OCI-LY7 (cell line): ENCODE measurements at regions not wholly inside any gene's neighbourhood (a gene's known extent, or its start where the extent isn't known, plus 50 kb on each side); places are given as distances from the start of the nearest gene placed in this dataset.
A peak's percentile ranks its signal among the peaks of the same experiment; 100 is the strongest.

Source experiments
- BruUV-seq: library from RNA; stranded (reverse); fragments of 400-500 nt; replicated peaks from 2 replicates; lab custom pipeline; 2021; lab: Mats Ljungman, UMichigan
- CTCF ChIA-PET: fragments of 300-600 bp; sonication (Branson Sonifier 250); formaldehyde crosslinking; loops from one replicate; lab custom pipeline; 2022; ENCODE audit warnings: antibody characterized with exemption; ENCODE audit not compliant: unreplicated experiment; lab: Charles Lee
- POLR2A ChIA-PET: fragments of 300-600 bp; sonication (Branson Sonifier 250); formaldehyde crosslinking; loops from one replicate; lab custom pipeline; 2022; ENCODE audit warnings: antibody characterized with exemption; lab: Charles Lee
- DNase-seq: peaks from one replicate; pipeline ENCODE4 v3.0.0-alpha.2; 2015; ENCODE audit warnings: low spot score
- H2AFZ ChIP-seq: fragments of 200-600 bp; sonication (generic), shearing (Covaris generic); 2 replicates; pipeline ENCODE4 v1.6.1; 2014; ENCODE audit warnings: mild to moderate bottlenecking, antibody characterized with exemption, low read length, moderate library complexity
- H3K27ac ChIP-seq: fragments of 200-600 bp; sonication (generic); 2 replicates; pipeline ENCODE4 v1.5.1; 2014; ENCODE audit warnings: mixed run types, low read depth, mild to moderate bottlenecking, moderate library complexity, low read length, inconsistent platforms; ENCODE audit not compliant: poor library complexity, severe bottlenecking
- H3K36me3 ChIP-seq: fragments of 200-600 bp; sonication (generic); 2 replicates; pipeline ENCODE4 v1.6.1; 2014; ENCODE audit warnings: mild to moderate bottlenecking, antibody characterized with exemption, low read length, moderate library complexity, mixed read lengths; ENCODE audit not compliant: insufficient read depth
- H3K4me1 ChIP-seq: fragments of 200-600 bp; sonication (generic); 2 replicates; pipeline ENCODE4 v1.5.1; 2014; ENCODE audit warnings: mild to moderate bottlenecking, low read length; ENCODE audit not compliant: insufficient read depth, poor library complexity, severe bottlenecking
- H3K4me2 ChIP-seq: fragments of 200-600 bp; sonication (generic); 2 replicates; pipeline ENCODE4 v1.6.1; 2014; ENCODE audit warnings: mild to moderate bottlenecking, low read length
- H3K4me3 ChIP-seq: fragments of 200-600 bp; sonication (generic); 2 replicates; pipeline ENCODE4 v1.5.1; 2014; ENCODE audit warnings: mild to moderate bottlenecking, low read depth, low read length; ENCODE audit not compliant: poor library complexity, severe bottlenecking
- H3K79me2 ChIP-seq: fragments of 200-600 bp; sonication (generic); 2 replicates; pipeline ENCODE4 v1.6.1; 2016; ENCODE audit warnings: low read depth, mild to moderate bottlenecking, low read length, moderate library complexity, mixed read lengths; ENCODE audit not compliant: insufficient read depth
- H3K9me2 ChIP-seq: fragments of 200-600 bp; sonication (generic); 2 replicates; pipeline ENCODE4 v1.6.1; 2016; ENCODE audit warnings: mild to moderate bottlenecking, low read length, mixed read lengths; ENCODE audit not compliant: insufficient read depth
- H3K9me3 ChIP-seq: fragments of 200-600 bp; sonication (generic); 2 replicates; pipeline ENCODE4 v1.6.1; 2014; ENCODE audit warnings: mild to moderate bottlenecking, mixed run types, low read length, mixed read lengths
- H4K20me1 ChIP-seq: fragments of 200-600 bp; sonication (generic); 2 replicates; pipeline ENCODE4 v1.6.1; 2014; ENCODE audit warnings: mild to moderate bottlenecking, antibody characterized with exemption, low read length, moderate library complexity, mixed read lengths; ENCODE audit not compliant: insufficient read depth
- EZH2phosphoT487 ChIP-seq: fragments of 200-600 bp; sonication (generic); IDR thresholded peaks from 2 replicates; pipeline ENCODE4 v1.6.1; 2018; ENCODE audit warnings: low read depth, borderline replicate concordance, mild to moderate bottlenecking, mixed run types, antibody characterized with exemption, low read length, moderate library complexity, mixed read lengths
- intact Hi-C: fragments of 100-400 bp; cut with micrococcal nuclease; formaldehyde crosslinking; loops from one replicate; pipeline ENCODE4 v1.10.0; 2022; ENCODE audit not compliant: unreplicated experiment
- TF ChIP-seq, protein P1 (sequence below): fragments of 200-600 bp; sonication (generic); conservative IDR thresholded peaks from 2 replicates; pipeline ENCODE4 v1.5.1; 2014; ENCODE audit warnings: mild to moderate bottlenecking, antibody characterized with exemption, low read length, moderate library complexity, mixed read lengths

DNA sequence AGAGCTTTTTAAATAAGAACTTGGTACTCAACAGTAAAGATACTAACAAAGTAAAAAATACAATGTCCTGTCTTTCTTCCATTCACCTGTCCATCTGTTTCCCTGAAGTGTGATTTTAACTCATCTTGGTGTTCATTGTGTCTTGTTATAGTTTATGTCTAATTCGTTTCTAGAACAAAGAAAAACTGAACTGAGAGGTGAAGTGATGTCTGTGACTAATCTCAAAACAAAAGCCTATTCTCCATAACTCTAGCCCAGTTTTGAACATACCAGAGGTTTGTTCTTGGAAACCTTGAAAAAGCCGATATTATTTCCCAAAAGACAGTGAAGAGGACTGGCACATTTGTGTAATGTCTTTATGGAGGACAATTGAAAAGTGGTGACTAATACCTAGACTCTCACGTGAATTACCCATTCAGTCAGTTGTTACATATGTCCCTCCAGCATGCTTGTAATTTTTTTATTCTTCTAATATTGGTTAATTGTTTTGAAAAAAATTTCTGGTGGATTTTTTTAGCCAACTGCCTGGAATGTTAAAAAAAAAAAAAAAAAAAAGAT is 725.8 kb downstream of the SATB2 start:
- no peak for DNase-seq
- BruUV-seq = no TSS peak
- POLR2A ChIA-PET = no interaction called here
- Histone ChIP-seq H3K36me3 (no peaks in the 10 kb centered on the region), H3K4me2 (no peak overlapping the region), H3K4me3 (no peak overlapping the region), H2AFZ (peak overlapping the region; percentile 55; the same call in 1 of the 2 replicates), H3K79me2 (no peaks in the 10 kb centered on the region), H3K4me1 (no peaks in the 10 kb centered on the region), H3K9me3 (no peaks in the 10 kb centered on the region), H3K9me2 (no peaks in the 10 kb centered on the region), H4K20me1 (no peaks in the 10 kb centered on the region), H3K27ac (no peak overlapping the region)
- CTCF ChIA-PET = no interaction called here
- intact Hi-C loops = no loop called here
- TF ChIP-seq EZH2phosphoT487 = no peak
- TF ChIP-seq, protein P1, sequence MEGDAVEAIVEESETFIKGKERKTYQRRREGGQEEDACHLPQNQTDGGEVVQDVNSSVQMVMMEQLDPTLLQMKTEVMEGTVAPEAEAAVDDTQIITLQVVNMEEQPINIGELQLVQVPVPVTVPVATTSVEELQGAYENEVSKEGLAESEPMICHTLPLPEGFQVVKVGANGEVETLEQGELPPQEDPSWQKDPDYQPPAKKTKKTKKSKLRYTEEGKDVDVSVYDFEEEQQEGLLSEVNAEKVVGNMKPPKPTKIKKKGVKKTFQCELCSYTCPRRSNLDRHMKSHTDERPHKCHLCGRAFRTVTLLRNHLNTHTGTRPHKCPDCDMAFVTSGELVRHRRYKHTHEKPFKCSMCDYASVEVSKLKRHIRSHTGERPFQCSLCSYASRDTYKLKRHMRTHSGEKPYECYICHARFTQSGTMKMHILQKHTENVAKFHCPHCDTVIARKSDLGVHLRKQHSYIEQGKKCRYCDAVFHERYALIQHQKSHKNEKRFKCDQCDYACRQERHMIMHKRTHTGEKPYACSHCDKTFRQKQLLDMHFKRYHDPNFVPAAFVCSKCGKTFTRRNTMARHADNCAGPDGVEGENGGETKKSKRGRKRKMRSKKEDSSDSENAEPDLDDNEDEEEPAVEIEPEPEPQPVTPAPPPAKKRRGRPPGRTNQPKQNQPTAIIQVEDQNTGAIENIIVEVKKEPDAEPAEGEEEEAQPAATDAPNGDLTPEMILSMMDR = no peak

DNA sequence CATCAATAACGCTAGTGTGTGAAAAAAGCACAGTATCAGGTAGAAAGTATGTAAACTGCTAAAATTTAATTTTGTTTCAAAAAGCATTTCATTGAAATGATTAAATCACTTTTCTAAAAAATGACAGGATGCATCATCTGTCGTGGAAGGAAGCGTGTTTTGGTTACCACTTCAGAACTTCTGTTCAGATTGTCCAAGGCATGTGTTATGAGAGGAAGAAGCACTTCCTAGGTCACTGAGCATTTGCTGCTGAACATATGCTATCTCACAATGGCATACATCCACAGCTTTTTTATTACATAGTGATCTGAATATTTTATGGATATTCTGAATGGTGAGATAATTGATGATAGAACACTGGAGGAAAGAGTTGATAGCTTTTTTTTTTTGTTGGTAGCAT is 737.5 kb downstream of the SATB2 start:
- H3K9me2 ChIP-seq = no peaks in the 10 kb centered on the region
- ChIA-PET CTCF (no interaction called here), POLR2A (interaction anchor here (0.6 to 1.0 kb wide), 2 partner anchors 19 to 755 kb away, joined by 3 read pairs; no protein-coding TSS in a partner anchor)
- TF ChIP-seq EZH2phosphoT487 = no peak
- TF ChIP-seq, protein P1 = no peak
- DNase-seq = no peak
- no TSS peak for BruUV-seq
- H3K79me2 ChIP-seq = no peaks in the 10 kb centered on the region
- H3K27ac ChIP-seq = no peak overlapping the region
- no peaks in the 10 kb centered on the region for H3K9me3 ChIP-seq
- H4K20me1 ChIP-seq = no peaks in the 10 kb centered on the region
- H3K4me3 ChIP-seq = no peak overlapping the region
- H3K4me1 ChIP-seq = peaks cover 15% of the 10 kb centered on the region
- intact Hi-C loops = no loop called here
- H2AFZ ChIP-seq = no peak overlapping the region
- no peak overlapping the region for H3K4me2 ChIP-seq
- no peaks in the 10 kb centered on the region for H3K36me3 ChIP-seq

DNA sequence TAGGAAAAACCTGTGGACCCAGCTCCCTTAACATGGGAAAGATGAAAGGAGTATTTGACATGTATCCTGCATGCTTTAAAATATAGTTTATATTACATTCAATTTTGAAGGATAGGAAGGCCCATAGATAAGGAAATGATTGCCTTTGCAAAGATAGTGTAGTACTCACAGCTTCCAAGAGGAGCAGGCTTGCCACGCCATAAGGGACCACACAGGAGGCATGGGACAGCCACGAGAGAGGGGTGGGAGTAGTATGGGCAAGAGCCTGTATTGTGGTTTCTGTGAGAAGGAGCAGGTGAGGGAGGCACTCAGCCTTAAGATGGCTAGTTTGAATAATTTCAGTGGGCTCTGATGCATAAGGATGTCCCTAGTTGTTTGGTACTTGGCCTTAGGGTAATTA is 740.3 kb downstream of the SATB2 start:
- H3K36me3 ChIP-seq = no peaks in the 10 kb centered on the region
- peak; percentile 28 for DNase-seq
- H3K4me3 ChIP-seq = no peak overlapping the region
- TF ChIP-seq, protein P1 = peak; percentile 52; the same call in 1 of the 2 replicates
- TF ChIP-seq EZH2phosphoT487 = no peak
- no peaks in the 10 kb centered on the region for H3K79me2 ChIP-seq
- H3K4me2 ChIP-seq = no peak overlapping the region
- POLR2A ChIA-PET = interaction anchor here (0.6 kb wide), 1 partner anchor 338 kb away, joined by 3 read pairs; no protein-coding TSS in a partner anchor
- H4K20me1 ChIP-seq = no peaks in the 10 kb centered on the region
- no peaks in the 10 kb centered on the region for H3K9me2 ChIP-seq
- peaks cover 28% of the 10 kb centered on the region for H3K4me1 ChIP-seq
- BruUV-seq = no TSS peak
- H3K27ac ChIP-seq = no peak overlapping the region
- CTCF ChIA-PET = no interaction called here
- H2AFZ ChIP-seq = peak overlapping the region; percentile 7
- no peaks in the 10 kb centered on the region for H3K9me3 ChIP-seq
- intact Hi-C loops = no loop called here
